HPDE6-E6E7 (cell line): ENCODE measurements at regions not wholly inside any gene's neighbourhood (a gene's known extent, or its start where the extent isn't known, plus 50 kb on each side); places are given as distances from the start of the nearest gene placed in this dataset.
A peak's percentile ranks its signal among the peaks of the same experiment; 100 is the strongest.
"Not testable (repeated sequence)": the region's sequence is repeated elsewhere in the genome, so short reads cannot be mapped to it uniquely, and the experiment has no call there.

ENCODE experiments used
- DNase-seq: peaks from one replicate; pipeline ENCODE4 v3.0.0; 2011; ENCODE audit warnings: missing footprints; ENCODE audit errors: extremely low spot score

DNA sequence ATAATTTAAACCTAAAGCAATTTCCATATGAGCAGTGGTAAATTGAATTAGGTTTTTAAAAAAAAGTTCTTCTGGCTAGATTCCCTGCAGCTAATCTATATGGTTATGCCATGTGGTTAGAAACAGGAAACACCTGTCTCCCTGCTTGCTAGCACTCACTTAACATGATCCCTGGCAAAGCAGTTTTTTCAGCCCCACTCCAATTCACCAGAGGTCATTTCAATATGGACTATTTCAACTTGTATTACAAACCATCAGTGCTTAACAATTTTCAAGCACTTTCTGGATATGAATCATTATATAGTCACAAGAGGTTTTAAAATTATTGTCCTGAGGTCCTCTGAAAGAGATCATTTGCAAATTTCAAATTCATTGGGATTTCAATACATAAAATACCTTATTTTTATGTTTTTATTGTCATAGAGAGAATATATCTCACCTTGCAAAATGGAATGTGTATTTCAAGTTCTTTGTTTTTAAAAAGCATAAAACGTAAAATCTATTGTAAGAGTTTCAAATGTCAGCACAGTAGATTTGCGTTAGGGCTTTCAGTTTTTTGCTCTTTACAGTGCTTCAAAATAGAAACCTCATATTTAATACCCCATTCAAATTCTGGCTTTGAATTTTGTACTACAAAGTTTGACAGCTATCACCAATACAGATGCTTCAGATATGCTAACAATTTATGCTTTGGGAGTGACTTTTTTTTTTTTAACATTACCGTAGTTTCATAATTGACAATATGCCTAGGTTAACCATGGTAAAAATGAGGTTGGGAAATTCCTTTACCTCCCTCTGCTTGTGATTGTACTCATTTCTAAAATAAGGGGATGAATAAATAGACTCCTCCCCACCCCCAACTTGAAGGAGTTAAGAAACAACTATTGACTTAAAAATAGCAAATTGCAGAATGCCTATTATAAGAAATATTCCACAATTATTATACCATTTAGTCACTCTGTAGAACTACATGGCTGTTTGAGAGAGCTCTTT lies 117.5 kb upstream of the HGF start:
- no peak for DNase-seq

DNA sequence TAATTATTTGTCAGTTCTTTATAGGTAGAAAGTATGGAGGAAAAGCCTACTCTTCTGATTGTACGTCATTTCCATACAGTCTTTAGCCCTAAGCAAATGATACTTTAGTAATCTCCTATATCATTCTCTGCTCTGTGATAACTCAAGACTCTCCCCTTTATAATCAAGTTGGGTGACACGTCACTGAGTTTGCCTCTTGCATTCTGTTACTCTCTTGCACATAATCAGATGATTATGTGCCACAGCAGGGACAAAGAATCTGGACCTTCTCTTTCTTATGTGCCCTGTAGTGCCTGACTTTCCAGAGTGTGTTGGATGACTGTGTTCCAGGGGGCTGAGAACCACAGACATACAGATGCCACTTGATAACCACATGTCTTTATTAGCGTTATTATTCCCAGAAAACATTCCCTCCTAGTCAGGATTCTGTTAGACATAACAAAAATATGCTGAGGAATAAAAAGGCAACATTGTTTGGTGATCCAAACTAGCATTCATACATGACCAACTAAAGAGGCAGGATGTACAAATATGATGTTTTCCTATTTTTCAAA lies 116.4 kb upstream of the HGF start:
- DNase-seq = no peak

DNA sequence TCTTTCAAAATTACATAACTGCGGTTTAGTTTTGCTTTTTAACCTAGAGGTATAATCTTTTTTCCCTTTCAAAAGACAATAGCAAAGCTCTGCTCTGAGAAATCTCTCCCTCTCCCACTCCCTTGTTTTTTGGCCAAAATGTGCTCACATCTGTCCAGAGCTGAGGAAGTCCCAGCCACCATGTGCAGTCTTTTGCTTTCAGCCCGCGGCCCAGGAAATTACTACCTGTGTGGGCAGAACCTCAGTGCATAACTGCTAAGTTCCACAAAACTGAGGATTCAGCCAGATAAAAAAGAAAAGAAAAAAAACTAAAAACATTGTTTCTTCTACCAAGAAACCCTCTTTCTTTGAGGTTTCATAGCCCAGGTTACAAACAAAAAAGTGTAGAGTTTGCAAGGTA lies 115.0 kb upstream of the HGF start:
- no peak for DNase-seq

DNA sequence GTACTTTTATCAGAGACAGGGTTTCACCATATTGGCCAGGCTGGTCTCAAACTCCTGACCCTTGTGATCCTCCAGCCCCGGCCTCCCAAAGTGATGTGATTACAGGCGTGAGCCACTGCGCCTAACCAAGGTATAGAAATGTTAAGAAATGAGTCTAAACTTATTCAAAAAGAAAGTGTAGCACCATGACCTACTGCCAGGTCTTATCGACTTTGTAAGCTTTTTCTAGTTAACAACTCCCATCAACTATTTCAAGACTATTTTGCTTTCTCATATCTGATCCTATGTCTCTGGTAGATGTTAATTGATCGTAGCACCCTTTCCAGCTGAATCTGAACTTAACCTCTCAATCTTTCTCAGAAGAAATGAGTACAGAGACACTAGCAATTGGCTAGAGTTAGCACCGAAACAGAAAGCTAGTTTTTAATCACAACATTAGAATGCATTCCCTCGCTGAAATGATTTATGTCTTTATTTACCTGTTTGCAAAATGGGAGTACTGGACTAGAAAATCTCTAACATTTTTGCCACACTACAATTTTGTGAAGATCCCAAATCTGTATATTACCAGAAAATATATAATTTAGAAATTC lies 114.0 kb upstream of the HGF start:
- DNase-seq = no peak

DNA sequence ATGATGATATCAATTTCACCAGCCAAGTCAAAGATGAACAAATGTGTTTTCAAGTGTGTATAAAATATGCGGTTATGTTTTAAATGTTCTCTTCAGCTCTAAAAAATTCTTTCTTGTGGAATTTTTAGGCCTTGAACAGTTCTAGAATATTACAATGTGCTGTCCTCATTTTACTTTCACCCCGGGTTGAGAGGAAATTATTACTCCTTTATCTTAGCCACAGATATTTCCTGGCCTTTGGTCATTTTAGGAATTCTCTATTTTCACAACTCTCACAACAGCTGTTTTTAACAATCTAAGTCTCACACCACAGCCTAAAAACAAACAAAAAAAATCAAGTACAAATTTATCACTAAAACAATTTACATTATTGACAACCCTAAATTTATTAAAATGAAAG lies 112.2 kb upstream of the HGF start:
- DNase-seq = no peak

DNA sequence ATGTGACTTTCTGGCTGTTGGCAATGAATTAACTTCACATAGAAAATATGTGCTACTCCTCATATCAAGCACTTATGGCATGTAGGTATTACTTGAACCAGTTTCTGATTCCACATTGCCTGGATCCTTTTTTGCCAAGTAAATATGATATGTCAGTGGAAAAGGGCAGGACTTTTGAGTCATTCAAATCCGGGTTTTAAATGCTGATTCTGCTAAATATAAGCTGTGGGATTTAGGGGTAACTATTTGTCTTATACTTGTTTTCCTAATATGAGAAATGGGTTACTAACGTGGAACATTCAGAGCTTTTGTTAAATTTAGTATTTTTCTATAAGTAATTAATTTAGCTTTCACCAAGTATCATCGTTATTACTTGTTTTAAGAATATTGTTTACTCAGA lies 108.0 kb upstream of the HGF start:
- no peak for DNase-seq

DNA sequence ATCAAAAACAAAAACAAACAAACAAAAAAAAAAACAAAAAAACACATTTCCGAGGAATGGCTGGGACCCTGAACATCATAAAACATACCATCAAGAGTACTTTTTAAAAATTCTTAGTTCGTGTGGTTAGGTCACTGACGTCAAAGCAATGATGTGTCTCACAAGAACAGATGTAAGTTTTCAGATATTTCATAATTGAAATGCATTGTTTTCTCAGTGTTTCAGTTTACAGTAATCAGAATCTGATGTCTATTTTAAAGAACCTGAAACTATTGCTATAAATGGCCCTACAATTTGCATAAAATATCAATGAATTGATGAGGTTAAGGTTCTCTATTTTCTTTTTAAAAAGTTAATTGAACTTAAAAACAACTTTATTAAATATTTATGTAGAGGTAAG lies 103.7 kb upstream of the HGF start:
- no peak for DNase-seq

DNA sequence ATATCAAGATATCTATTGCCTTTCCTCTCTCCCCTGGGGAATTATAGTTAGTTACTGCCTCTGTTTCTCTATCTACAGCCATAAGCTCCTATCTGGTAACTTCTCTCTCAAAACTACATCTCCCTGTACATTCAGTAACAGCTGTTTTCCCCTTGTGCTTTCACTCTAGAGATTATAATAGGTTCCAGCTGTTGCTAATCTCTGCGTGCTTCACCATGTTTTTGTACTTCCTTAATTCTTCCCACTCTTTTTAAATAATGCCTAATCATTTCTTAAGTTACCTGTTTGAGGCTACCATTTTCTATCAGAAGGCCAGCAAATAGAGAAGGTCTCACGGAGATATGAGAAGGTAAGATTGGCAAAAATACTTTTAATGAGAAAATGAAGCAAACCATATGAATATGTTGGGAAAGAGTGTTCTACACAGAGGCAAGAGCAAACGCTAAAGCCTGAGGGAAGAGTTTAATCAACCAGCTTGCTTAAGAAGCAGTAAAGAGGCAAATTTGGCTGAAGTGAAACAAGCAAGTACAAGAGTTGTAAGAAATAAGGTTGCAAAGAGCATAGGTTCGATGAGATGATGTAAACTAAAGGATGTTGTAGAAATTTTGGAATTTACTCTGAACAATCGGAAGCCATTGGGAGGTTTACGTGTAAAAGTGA lies 101.9 kb upstream of the HGF start:
- no peak for DNase-seq

DNA sequence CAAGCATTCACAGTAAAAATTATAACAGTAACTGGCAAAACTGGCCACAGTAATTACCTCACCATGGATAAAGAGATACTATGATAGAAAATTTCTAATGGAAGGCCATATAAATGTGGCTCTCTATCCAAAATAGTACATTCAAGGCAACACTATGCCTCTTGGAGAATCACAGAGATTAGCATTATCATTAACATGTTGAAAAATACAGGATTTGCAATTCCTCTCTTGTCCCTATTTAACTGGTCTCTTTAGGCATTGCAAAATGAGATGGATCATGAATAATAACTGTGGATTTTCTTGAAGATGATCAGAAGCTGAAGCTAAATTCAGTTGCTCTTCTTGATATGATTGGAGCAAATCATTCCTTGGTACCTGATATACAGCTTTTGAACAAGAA lies 100.8 kb upstream of the HGF start:
- no peak for DNase-seq

DNA sequence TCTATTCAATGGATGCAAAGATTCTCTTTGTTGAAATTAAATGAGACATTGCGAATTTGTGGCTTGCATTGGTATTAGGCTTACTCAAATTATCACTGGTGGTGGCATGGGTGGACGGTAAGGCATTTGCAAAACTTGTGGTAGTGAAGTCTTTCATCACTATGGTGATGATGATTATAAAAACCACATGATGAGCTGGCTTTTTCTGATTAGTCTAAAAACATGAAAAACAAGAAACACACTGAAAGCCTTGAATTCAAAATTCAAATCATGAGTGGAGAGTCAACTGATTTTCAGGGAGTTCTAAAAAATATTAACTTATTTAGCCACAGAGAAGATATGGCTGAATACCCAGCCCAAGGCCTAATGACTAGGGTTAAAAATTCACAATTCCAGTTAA lies 99.8 kb upstream of the HGF start:
- DNase-seq = no peak

DNA sequence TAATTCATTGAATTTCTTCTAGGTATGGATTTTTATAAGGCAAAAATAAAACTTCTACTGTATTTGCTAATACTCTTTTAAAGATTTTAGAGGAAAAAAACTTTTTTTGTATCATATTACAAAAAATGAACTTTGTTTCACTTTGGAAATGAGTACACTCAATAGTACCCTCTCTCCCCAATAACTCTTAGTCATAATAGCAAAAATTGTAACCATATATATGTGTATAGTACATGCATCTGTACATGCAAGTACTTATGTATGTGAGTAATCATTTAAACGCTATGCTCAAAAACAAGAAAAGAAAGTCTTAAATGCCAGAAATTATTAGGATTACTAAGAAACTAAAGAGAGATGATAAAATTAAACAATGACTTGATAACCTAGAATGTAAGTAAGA lies 95.9 kb upstream of the HGF start:
- DNase-seq = no peak

DNA sequence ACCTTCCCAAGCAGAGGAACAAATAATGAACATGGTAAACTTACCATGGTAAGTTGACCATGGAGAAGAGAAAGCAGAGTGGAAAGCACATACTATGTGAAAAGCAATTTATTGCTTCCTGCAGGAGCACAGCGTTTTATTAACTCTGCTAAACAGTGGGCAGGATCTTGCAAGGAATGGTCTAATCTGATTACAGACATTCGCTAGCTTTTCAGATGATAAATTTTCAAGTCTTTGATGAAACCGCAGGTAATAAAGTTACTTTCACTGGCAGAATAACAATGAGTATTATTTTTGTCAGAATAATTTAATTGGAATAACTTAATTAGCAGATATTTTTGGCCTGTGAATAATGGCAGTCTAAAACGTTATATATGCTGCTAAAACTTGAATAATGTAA lies 89.6 kb upstream of the HGF start:
- DNase-seq = no peak

DNA sequence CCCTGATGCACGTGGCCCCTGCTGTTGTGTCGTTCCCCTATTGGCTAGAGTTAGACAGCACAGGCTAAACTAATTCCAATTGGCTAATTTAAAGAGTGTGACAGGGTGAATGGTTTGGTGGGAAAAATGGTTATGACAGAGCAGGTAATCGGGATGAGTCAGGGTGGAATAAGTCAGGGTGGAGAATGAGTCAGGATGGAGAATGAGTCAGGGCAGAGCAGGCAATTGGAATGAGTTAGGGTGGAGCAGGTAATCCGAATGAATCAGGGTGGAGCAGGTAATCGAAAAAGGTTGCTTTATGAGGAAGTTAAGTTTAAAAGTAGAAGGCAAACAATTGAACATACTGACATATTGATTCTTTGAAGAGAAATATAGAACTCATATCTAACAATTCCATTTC lies 89.0 kb upstream of the HGF start:
- DNase-seq = not testable (repeated sequence)

DNA sequence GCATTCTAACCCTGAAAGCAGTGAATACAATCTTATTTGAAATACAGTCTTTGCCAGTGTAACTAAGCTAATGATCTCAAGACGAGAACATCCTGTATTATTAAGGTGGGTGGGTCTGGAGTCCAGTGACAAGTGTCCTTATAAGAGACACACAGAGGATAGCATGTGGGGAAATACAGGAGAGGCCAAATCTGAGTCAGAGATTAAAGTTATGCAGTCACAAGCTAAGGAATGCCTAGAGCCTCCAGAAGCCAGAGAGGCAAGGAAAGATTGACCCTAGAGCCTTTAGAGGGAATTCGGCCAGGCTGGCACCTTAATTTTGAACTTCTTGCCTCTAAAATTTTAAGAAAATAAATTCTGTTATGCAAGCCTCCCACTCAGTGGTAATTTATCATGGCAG lies 87.5 kb upstream of the HGF start:
- no peak for DNase-seq

DNA sequence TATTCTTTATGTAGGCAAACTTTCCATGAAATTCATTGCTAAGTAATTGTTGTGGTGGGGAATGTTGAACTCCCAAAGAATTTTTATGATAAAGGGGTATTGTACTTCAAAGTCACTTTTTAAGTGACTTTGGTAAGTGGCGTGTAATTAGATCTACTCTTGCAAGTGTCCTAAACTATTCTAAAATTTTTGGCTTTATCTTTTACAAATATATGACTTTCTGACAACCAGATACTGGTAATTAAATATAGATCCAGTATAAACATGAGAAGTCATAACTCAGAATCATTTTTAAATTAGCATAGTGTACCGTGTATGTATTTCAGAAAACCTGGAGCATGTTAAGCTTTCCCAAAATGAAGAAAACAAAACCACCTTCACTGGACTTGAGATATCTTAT lies 84.7 kb upstream of the HGF start:
- no peak for DNase-seq

DNA sequence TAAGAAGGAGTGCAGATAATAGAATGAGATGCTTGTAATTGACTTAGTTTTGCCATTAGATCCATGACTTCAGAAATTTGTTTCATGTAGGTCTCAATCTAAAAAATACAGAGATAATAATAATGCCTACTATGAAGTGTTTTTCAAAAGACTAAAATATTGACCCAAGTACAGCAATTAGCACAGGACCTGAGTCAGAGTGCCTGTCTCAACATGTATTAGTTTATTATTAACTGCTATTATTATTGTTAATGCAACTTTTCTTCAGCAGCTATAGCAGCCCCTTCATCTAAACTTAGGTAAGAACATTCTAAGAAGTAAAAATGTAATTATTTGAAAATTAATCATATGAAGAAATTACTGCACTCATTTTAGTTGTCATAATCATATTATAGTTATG lies 82.9 kb upstream of the HGF start:
- peak; percentile 3 for DNase-seq

DNA sequence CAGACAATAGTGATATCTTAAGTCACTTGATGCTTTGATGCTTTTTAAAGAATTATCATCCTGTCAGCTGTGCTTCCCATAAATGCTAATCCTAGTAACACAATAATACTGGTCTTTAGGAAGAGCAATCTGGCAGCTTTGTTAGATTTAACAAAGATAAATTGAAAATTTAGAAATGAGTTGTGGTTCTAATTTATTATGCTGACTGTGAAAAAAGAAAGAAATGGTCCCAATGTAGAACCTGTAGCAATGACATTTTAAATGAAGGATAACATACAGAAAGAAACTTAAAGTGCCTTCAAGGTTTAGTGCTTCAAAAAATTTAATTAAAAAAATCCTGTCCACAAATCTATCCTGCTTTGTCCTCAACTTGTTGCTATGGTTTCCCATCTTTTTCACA lies 81.6 kb upstream of the HGF start:
- DNase-seq = no peak

DNA sequence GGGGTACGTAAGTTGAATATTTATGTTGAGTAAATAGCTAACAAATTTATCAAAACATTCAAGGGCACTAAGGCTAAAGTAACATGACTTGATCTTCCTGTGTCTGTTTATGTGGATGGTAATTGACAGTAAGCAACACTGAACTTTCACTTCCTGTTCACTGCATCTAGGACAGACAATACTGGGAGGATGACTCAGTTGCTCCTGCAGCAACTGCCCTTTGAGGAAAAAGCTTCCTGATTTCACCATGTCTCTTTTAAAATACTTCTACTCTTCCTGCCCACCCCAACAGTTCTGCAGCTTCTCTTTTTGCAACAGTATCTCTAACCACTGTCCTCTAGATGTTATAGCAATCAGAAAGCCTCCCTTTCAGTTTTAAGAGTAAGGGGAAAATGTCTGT lies 76.6 kb upstream of the HGF start:
- peak; percentile 29 for DNase-seq

DNA sequence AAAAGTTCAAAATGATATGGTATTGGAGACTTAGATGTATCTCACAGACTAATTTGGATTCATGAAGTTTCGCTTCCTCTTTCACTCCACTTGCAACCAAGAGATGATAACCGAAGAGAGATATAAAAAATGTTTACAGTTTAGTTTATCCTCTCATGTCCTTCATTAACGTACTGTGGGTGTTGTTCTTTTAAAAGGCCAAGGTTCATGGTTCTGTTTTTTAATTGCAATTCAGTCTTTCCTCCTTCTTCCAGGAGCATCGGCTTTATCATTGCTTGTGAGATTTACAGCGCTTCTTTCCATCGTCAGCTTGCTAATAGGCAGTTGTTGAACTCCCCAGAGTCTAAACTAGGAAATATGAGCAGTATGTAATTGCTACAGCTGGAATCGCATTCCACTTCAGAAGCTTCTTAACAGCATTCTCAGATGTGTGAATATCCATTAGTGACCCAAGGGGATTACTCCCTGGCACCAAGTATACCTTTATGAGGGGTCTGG lies 75.9 kb upstream of the HGF start:
- DNase-seq = no peak

DNA sequence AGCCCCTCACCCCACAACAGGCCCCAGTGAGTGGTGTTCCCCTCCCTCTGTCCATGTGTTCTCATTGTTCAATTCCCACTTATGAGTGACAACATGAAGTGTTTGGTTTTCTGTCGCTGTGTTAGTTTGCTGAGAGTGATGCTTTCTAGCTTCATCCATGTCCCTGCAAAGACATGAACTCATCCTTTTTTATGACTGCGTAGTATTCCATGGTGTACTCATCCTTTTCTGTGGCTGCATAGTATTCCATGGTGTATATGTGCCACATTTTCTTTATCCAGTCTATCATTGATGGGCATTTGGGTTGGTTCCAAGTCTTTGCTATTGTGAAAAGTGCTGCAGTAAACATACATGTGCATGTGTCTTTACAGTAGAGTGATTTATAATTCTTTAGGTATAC lies 73.8 kb upstream of the HGF start:
- DNase-seq = not testable (repeated sequence)

DNA sequence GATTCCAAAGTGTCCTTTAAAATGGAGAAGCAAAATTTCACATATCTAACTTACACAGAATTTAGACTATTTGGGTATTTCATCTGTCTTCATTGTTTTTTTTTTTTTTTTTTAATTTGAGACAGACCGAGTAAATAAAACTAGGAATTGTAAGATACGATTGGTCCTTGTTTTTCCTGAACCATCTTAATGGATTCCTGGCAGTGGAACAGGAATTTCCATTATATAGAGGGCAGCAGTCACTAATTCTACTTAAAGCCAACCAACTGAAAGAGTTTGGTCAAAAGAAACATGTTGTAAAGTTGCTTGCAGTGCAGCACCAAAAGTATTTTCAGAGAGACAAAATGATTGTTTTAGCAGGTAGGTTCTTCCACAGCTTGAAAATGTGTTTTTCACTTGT lies 72.5 kb upstream of the HGF start:
- DNase-seq = no peak

DNA sequence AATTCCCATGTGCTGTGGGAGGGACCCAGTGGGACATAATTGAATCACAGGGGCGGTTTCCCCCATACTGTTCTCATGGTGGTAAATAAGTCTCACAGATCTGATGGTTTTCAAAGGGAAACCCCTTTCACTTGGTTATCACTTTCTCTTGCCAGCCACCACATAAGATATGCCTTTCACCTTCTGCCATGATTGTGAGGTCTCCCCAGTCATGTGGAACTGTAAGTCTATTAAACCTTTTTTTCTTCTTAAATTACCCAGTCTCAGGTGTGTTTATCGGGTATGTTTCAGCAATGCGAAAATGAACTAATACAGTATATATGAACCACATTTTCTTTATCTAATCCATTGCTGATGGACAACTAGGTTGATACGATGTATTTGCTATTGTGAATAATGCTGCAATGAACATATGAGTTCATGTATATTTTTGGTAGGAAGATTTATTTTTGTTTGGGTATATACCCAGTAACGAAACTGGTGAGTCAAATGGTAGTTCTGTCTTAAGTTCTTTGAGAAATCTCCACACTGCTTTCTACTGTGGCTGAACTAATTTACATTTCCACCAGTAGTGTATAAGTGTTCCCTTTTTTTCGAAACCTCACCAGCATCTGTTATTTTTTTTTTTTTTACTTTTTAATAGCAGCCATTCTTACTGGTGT lies 70.0 kb upstream of the HGF start:
- DNase-seq = no peak
